ENCODE measurements at regions not wholly inside any gene's neighbourhood (a gene's known extent, or its start where the extent isn't known, plus 50 kb on each side); places are given as distances from the start of the nearest gene placed in this dataset.
"Not testable (repeated sequence)": the region's sequence is repeated elsewhere in the genome, so short reads cannot be mapped to it uniquely, and the experiment has no call there.

DNA sequence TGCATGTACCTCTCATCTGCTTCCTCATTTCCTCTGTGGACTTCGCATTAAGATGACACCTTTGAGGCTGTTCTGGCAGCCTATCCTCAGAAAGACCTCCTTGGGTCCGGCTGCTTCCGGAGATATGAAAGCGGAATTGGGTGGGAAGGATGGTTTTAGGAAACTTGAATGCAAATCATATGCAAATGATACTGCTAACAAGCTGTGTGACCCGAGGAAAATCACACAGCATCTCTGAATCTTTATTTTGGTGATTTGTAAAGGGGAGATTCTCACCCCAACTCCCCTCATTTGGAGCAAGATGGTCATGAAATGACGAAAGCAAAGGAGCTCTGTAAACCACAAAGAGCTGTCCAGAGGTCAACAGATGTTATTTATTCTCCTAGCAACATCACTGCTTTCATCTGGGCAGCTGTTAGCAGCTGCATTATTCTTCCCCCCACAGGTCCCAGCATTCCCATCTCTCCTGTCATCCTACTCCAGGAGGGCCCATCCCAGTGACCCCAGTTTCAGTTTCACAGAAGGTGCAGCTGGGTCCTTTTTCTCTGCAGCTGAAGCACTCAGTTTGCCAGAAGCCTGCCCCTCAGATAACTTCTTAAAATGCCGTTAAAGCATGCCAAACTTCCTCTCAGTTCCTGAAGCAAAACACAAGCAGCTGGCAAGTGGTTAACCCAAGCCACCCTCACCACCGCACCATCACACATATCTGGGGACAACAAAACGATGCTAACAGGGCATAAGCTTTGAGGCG, 269.5 kb downstream of the SEC61B start:
- no peaks in the 10 kb centered on the region for H3K36me3 ChIP-seq
- ATAC-seq (ENCODE audit: low FRiP score in 2 of 2) = no peak
- no peak for TF ChIP-seq POLR2A (IDR thresholded peaks at IDR 0.05)
- peak in 1 of 2 donors; percentile 43 for TF ChIP-seq POLR2AphosphoS5 (IDR thresholded peaks at IDR 0.05)
- H3K9me3 ChIP-seq = no peaks in the 10 kb centered on the region
- no peaks in the 10 kb centered on the region for H3K27me3 ChIP-seq
- WGBS, 2 donors = 57 to 60% methylated on average over 10 of the region's 10 CpGs
- no peak for DNase-seq
- H3K4me3 ChIP-seq = no peak overlapping the region
- H3K4me1 ChIP-seq = no peaks in the 10 kb centered on the region
- no peak overlapping the region for H3K27ac ChIP-seq

GRCh38 chr9:99497641-99498040, 275.6 kb downstream of the SEC61B start:
- peaks cover 0 to 3% (median 0%) of the 10 kb centered on the region in 4 donors for H3K9me3 ChIP-seq
- no peaks in the 10 kb centered on the region for H3K27me3 ChIP-seq
- TF ChIP-seq POLR2AphosphoS5 (IDR thresholded peaks at IDR 0.05) = no peak
- TF ChIP-seq EP300 (IDR thresholded peaks at IDR 0.05) = no peak
- TF ChIP-seq, protein P1, sequence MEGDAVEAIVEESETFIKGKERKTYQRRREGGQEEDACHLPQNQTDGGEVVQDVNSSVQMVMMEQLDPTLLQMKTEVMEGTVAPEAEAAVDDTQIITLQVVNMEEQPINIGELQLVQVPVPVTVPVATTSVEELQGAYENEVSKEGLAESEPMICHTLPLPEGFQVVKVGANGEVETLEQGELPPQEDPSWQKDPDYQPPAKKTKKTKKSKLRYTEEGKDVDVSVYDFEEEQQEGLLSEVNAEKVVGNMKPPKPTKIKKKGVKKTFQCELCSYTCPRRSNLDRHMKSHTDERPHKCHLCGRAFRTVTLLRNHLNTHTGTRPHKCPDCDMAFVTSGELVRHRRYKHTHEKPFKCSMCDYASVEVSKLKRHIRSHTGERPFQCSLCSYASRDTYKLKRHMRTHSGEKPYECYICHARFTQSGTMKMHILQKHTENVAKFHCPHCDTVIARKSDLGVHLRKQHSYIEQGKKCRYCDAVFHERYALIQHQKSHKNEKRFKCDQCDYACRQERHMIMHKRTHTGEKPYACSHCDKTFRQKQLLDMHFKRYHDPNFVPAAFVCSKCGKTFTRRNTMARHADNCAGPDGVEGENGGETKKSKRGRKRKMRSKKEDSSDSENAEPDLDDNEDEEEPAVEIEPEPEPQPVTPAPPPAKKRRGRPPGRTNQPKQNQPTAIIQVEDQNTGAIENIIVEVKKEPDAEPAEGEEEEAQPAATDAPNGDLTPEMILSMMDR (IDR thresholded peaks at IDR 0.05) = no peak
- no peak for TF ChIP-seq POLR2A (IDR thresholded peaks at IDR 0.05)
- no peak for ATAC-seq (ENCODE audit: low FRiP score in 2 of 2)
- DNase-seq = no peak
- no peak overlapping the region for H3K4me3 ChIP-seq
- no peaks in the 10 kb centered on the region for H3K4me1 ChIP-seq
- H3K36me3 ChIP-seq = no peaks in the 10 kb centered on the region
- H3K27ac ChIP-seq = no peak overlapping the region
- WGBS, 2 donors = 91 to 92% methylated on average over 2 of the region's 2 CpGs

- H3K27me3 ChIP-seq; H3K9me3 ChIP-seq; ATAC-seq (ENCODE audit: low FRiP score in 2 of 2); H3K4me1 ChIP-seq; H3K27ac ChIP-seq; H3K4me3 ChIP-seq; H3K36me3 ChIP-seq; DNase-seq: not testable (repeated sequence)
- WGBS, 2 donors = 39 to 67% methylated on average over 15 to 16 of the region's 16 CpGs
Measured at GRCh38 chr9:99498979-99499378, 276.9 kb downstream of the SEC61B start.

GRCh38 chr9:99505936-99506335, 283.9 kb downstream of the SEC61B start:
- H3K9me3 ChIP-seq = no peaks in the 10 kb centered on the region
- no peaks in the 10 kb centered on the region for H3K4me1 ChIP-seq
- 77 to 87% methylated on average over 4 of the region's 4 CpGs for WGBS, 2 donors
- H3K27me3 ChIP-seq = no peaks in the 10 kb centered on the region
- H3K4me3 ChIP-seq = no peak overlapping the region
- TF ChIP-seq, protein P1 (IDR thresholded peaks at IDR 0.05) = no peak
- TF ChIP-seq POLR2A (IDR thresholded peaks at IDR 0.05) (no peak), POLR2AphosphoS5 (IDR thresholded peaks at IDR 0.05) (no peak), EP300 (IDR thresholded peaks at IDR 0.05) (no peak)
- H3K27ac ChIP-seq = no peak overlapping the region
- DNase-seq (no peak), ATAC-seq (ENCODE audit: low FRiP score in 2 of 2) (no peak)
- H3K36me3 ChIP-seq = no peaks in the 10 kb centered on the region

- DNase-seq = no peak
- Histone ChIP-seq H3K36me3 (no peaks in the 10 kb centered on the region), H3K4me1 (no peaks in the 10 kb centered on the region), H3K27ac (no peak overlapping the region), H3K4me3 (no peak overlapping the region), H3K27me3 (no peaks in the 10 kb centered on the region), H3K9me3 (no peaks in the 10 kb centered on the region)
- no peak for ATAC-seq (ENCODE audit: low FRiP score in 2 of 2)
- 96 to 100% methylated on average over 1 of the region's 1 CpG for WGBS, 2 donors
- TF ChIP-seq, protein P1 (IDR thresholded peaks at IDR 0.05) = no peak
- no peak for TF ChIP-seq POLR2A (IDR thresholded peaks at IDR 0.05)
- TF ChIP-seq EP300 (IDR thresholded peaks at IDR 0.05) = no peak
- TF ChIP-seq POLR2AphosphoS5 (IDR thresholded peaks at IDR 0.05) = no peak
Measured at GRCh38 chr9:99506747-99507348, 284.8 kb downstream of the SEC61B start.

Data from upper lobe of left lung (tissue), 6 donors.